CD14-positive monocyte (primary cell): ENCODE measurements at regions not wholly inside any gene's neighbourhood (a gene's known extent, or its start where the extent isn't known, plus 50 kb on each side); places are given as distances from the start of the nearest gene placed in this dataset.

Experiments used
- DNase-seq, 3 donors: peaks; one replicate each; pipeline ENCODE4 v3.0.0-alpha.2; 2011 to 2022
- H2AFZ ChIP-seq: 2 replicates; pipeline ENCODE4 v1.6.0; 2012; ENCODE audit warnings: mild to moderate bottlenecking, low read depth, low read length, inconsistent platforms; ENCODE audit not compliant: insufficient read depth, poor library complexity, severe bottlenecking
- H3K27ac ChIP-seq, 2 donors: 1 replicate in 1 of 2; 2 replicates in 1 of 2; pipeline ENCODE4 v1.5.1; 2012 to 2013; ENCODE audit warnings: low read length in 2 of 2, control low read depth in 1 of 2, inconsistent platforms in 1 of 2, low read depth in 1 of 2, mild to moderate bottlenecking in 1 of 2
- H3K27me3 ChIP-seq, 2 donors: one replicate each; pipeline versions ENCODE4 v1.6.0 to v1.6.1; 2011 to 2013; ENCODE audit warnings: low read length in 2 of 2; ENCODE audit not compliant: control insufficient read depth in 2 of 2, insufficient read depth in 2 of 2
- H3K36me3 ChIP-seq, 2 donors: replicated peaks in 1 of 2; 1 replicate in 1 of 2; 2 replicates in 1 of 2; pipeline versions ENCODE4 v1.5.1 to v1.6.1; 2012 to 2013; ENCODE audit warnings: low read length in 2 of 2, control low read depth in 1 of 2, inconsistent platforms in 1 of 2, mild to moderate bottlenecking in 1 of 2; ENCODE audit not compliant: insufficient read depth in 2 of 2, control insufficient read depth in 1 of 2
- H3K4me1 ChIP-seq, 2 donors: 1 replicate in 1 of 2; 2 replicates in 1 of 2; pipeline versions ENCODE4 v1.5.1 to v1.6.1; 2012 to 2013; ENCODE audit warnings: low read length in 2 of 2, control low read depth in 1 of 2, inconsistent platforms in 1 of 2, mild to moderate bottlenecking in 1 of 2, moderate library complexity in 1 of 2; ENCODE audit not compliant: insufficient read depth in 2 of 2, control insufficient read depth in 1 of 2
- H3K4me2 ChIP-seq: replicated peaks from 2 replicates; pipeline ENCODE3; 2012; ENCODE audit warnings: low read length, moderate library complexity, mild to moderate bottlenecking; ENCODE audit not compliant: poor library complexity, severe bottlenecking; ENCODE audit errors: extremely low read depth
- H3K4me3 ChIP-seq, 3 experiments: fragments of 200-600 bp in 1 of 3; sonication (generic) in 1 of 3; replicated peaks in 1 of 3; 1 replicate in 2 of 3; 2 replicates in 1 of 3; pipeline ENCODE4 v1.5.1; 2011 to 2013; ENCODE audit warnings: low read length in 3 of 3, mild to moderate bottlenecking in 3 of 3, control low read depth in 2 of 3, low read depth in 2 of 3, inconsistent platforms in 1 of 3, moderate library complexity in 1 of 3
- H3K79me2 ChIP-seq: 2 replicates; pipeline ENCODE4 v1.6.0; 2012; ENCODE audit warnings: mild to moderate bottlenecking, control low read depth, inconsistent platforms, low read length, moderate library complexity; ENCODE audit not compliant: insufficient read depth
- H3K9ac ChIP-seq: 2 replicates; pipeline ENCODE4 v1.6.0; 2017; ENCODE audit warnings: low read length, mild to moderate bottlenecking; ENCODE audit not compliant: insufficient read depth, poor library complexity, severe bottlenecking
- H3K9me3 ChIP-seq, 2 donors: replicated peaks in 1 of 2; 1 replicate in 1 of 2; 2 replicates in 1 of 2; pipeline versions ENCODE4 v1.5.1 to v1.6.1; 2012 to 2013; ENCODE audit warnings: low read length in 2 of 2, control low read depth in 1 of 2; ENCODE audit not compliant: control insufficient read depth in 1 of 2, insufficient read depth in 1 of 2
- H4K20me1 ChIP-seq: 2 replicates; pipeline ENCODE4 v1.6.0; 2012; ENCODE audit warnings: mild to moderate bottlenecking, low read length, control low read depth, moderate library complexity; ENCODE audit not compliant: insufficient read depth
- H3K27ac Mint-ChIP-seq, 7 donors: one replicate each; pipeline ENCODE4 v1.8.0; 2020; ENCODE audit warnings: mild to moderate bottlenecking in 7 of 7, mixed read lengths in 7 of 7, moderate library complexity in 6 of 7, inconsistent platforms in 2 of 7
- H3K27me3 Mint-ChIP-seq, 3 donors: one replicate each; pipeline ENCODE4 v1.8.0; 2021 to 2022; ENCODE audit warnings: low read depth in 3 of 3, mild to moderate bottlenecking in 3 of 3, mixed read lengths in 3 of 3, moderate library complexity in 3 of 3, inconsistent platforms in 1 of 3
- H3K36me3 Mint-ChIP-seq, 2 donors: one replicate each; pipeline ENCODE4 v1.8.0; 2020; ENCODE audit warnings: mixed read lengths in 2 of 2, inconsistent platforms in 1 of 2, mild to moderate bottlenecking in 1 of 2
- H3K4me1 Mint-ChIP-seq: one replicate; pipeline ENCODE4 v1.8.0; 2020; ENCODE audit warnings: mild to moderate bottlenecking, mixed read lengths
- H3K4me3 Mint-ChIP-seq, 2 donors: one replicate each; pipeline ENCODE4 v1.8.0; 2020; ENCODE audit warnings: mild to moderate bottlenecking in 2 of 2, mixed read lengths in 2 of 2, moderate library complexity in 1 of 2
- H3K9me3 Mint-ChIP-seq, 7 donors: one replicate each; pipeline ENCODE4 v1.8.0; 2020 to 2022; ENCODE audit warnings: mixed read lengths in 7 of 7, mild to moderate bottlenecking in 6 of 7, moderate library complexity in 6 of 7, inconsistent platforms in 2 of 7
- CTCF ChIP-seq: fragments of 200-600 bp; IDR thresholded peaks from one replicate; pipeline ENCODE4 v1.8.0; 2022; ENCODE audit warnings: antibody characterized with exemption, mild to moderate bottlenecking
- WGBS: methylation state at CpG from one replicate; pipeline ENCODE4 v1.1.5; 2013; ENCODE audit warnings: missing lambda C conversion rate; ENCODE audit not compliant: insufficient coverage; 5-methylcytosine and 5-hydroxymethylcytosine counted together
- intact Hi-C, 2 donors: fragments of 100-400 bp; cut with micrococcal nuclease; formaldehyde crosslinking; loops; one replicate each; pipeline versions ENCODE4 v1.15.0 to v1.15.1; 2023

DNA sequence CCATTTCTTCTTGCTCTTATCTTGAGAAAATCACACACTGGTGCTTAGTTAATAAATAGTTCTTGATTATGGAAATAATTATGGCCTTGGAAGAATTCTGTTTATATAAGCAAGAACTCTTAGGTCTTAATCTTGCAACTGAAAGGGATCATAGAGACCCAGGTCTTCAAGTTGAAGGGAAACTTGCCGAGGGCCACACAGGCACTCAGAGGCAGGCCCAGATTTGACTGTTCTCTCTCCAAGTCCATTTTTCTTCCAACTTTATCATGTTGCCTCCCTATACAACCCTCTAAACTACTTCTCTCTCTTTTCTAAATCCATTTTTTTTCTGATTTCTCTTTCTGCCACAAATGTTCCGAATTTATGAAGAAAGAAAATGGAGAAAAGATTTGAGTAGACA lies 94.5 kb upstream of the RMDN2 start:
- Mint-ChIP-seq H3K4me1 (peaks cover 72% of the 10 kb centered on the region), H3K27me3 (peaks cover 0 to 3% (median 0%) of the 10 kb centered on the region in 3 donors), H3K27ac (peak overlapping the region; percentile 59 to 98 (median 96)), H3K36me3 (peaks cover 6 to 15% of the 10 kb centered on the region in 2 donors), H3K4me3 (no peak overlapping the region), H3K9me3 (peaks cover 0 to 2% (median 0%) of the 10 kb centered on the region in 7 donors)
- TF ChIP-seq CTCF = no peak
- 100% methylated on average over 1 of the region's 2 CpGs for WGBS
- intact Hi-C loops = loop anchor here (5.0 to 10.0 kb wide), 3 partner anchors 47 to 416 kb away; partner anchors contain the start of gene CDC42EP3 (in 1 of the 2)
- no peak overlapping the region for H3K9ac ChIP-seq
- no peaks in the 10 kb centered on the region for H3K9me3 ChIP-seq
- no peak overlapping the region for H3K4me3 ChIP-seq
- no peaks in the 10 kb centered on the region for H4K20me1 ChIP-seq
- H2AFZ ChIP-seq = no peak overlapping the region
- no peaks in the 10 kb centered on the region for H3K36me3 ChIP-seq
- H3K27ac ChIP-seq = peak overlapping the region in 1 of 2 donors; percentile 97
- no peaks in the 10 kb centered on the region for H3K27me3 ChIP-seq
- DNase-seq = no peak
- H3K4me1 ChIP-seq = peaks cover 71% of the 10 kb centered on the region in 2 donors
- H3K79me2 ChIP-seq = peaks cover 43% of the 10 kb centered on the region
- H3K4me2 ChIP-seq = no peak overlapping the region

DNA sequence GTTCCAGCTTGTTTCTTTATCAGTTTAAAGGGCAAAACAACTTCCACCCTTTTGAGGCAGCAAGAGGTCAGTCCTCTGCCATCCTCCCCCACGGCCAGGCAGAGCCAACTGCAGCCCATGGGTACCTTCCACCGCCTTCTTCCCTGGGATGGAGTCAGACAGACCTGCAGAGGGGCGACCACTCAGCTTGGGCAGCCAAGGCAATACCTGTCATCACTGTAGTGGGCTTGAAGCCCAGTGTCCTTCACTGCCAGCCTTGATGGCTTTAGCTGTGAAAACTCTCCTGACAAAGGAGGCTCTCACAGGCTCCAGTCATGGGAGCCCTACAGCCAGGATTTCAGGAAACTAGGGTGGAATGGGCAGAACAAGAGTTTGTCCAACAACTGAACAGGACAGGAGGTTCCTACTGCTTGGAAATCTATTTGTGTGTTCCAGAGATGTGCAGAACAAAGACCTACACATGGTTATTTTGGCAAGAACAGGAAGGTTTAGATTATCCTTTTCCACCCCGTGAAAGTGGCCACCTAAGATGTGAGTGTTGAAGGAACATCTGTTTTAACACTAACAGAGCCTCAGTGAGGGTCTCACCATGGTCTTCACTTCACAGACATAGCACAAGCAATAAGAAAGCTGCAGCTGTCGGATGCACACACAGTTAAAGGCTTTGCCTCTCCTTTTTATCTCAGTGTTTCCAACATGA lies 93.9 kb upstream of the RMDN2 start:
- DNase-seq = no peak
- Histone ChIP-seq H3K27me3 (no peaks in the 10 kb centered on the region), H3K79me2 (peaks cover 37% of the 10 kb centered on the region), H3K27ac (peak overlapping the region in 1 of 2 donors; percentile 97), H3K9me3 (no peaks in the 10 kb centered on the region), H3K4me1 (peaks cover 65 to 66% of the 10 kb centered on the region in 2 donors), H4K20me1 (no peaks in the 10 kb centered on the region), H2AFZ (peak overlapping the region; percentile 22), H3K9ac (no peak overlapping the region), H3K4me3 (no peak overlapping the region), H3K36me3 (no peaks in the 10 kb centered on the region), H3K4me2 (no peak overlapping the region)
- Mint-ChIP-seq H3K4me1 (peaks cover 67% of the 10 kb centered on the region), H3K36me3 (peaks cover 6 to 15% of the 10 kb centered on the region in 2 donors), H3K9me3 (peaks cover 0 to 2% (median 0%) of the 10 kb centered on the region in 7 donors), H3K27ac (peak overlapping the region in 6 of 7 donors; percentile 59 to 98 (median 96)), H3K27me3 (peaks cover 0 to 3% (median 0%) of the 10 kb centered on the region in 3 donors), H3K4me3 (no peak overlapping the region)
- TF ChIP-seq CTCF = no peak
- WGBS = 96% methylated on average over 4 of the region's 5 CpGs
- intact Hi-C loops = loop anchor here (5.0 to 10.0 kb wide), 3 partner anchors 46 to 416 kb away; partner anchors contain the start of gene CDC42EP3 (in 1 of the 2)
